ENCODE measurements at regions not wholly inside any gene's neighbourhood (a gene's known extent, or its start where the extent isn't known, plus 50 kb on each side); places are given as distances from the start of the nearest gene placed in this dataset.

- no peak for TF ChIP-seq CTCF (conservative IDR thresholded peaks at IDR 0.05; ENCODE audit: low read depth, low read length)
- no peak for TF ChIP-seq POLR2A (IDR thresholded peaks at IDR 0.05; ENCODE audit: low read depth, low read length)
- no peak for TF ChIP-seq MAZ (IDR thresholded peaks at IDR 0.05; ENCODE audit: borderline replicate concordance, low read depth, low read length)
- no peak for TF ChIP-seq RAD21 (IDR thresholded peaks at IDR 0.05; ENCODE audit: low read length)
- TF ChIP-seq RFX5 (IDR thresholded peaks at IDR 0.05; ENCODE audit: low read depth, low read length): no peak
- TF ChIP-seq USF2 (IDR thresholded peaks at IDR 0.05; ENCODE audit: low read depth, low read length): no peak
- no peak for TF ChIP-seq BHLHE40 (IDR thresholded peaks at IDR 0.05; ENCODE audit: low read depth, low read length)
- no peak for TF ChIP-seq FOS (IDR thresholded peaks at IDR 0.05; ENCODE audit: low read depth, low read length)
- TF ChIP-seq CHD1 (IDR thresholded peaks at IDR 0.05; ENCODE audit: low read depth, low read length): no peak
- TF ChIP-seq RCOR1 (IDR thresholded peaks at IDR 0.05; ENCODE audit: insufficient replicate concordance, low read length): no peak
- TF ChIP-seq MXI1 (IDR thresholded peaks at IDR 0.05; ENCODE audit: borderline replicate concordance, low read depth, low read length): no peak
Measured at GRCh38 chr1:112297536-112297935, 98.5 kb upstream of the CTTNBP2NL start.
